ENCODE measurements at regions not wholly inside any gene's neighbourhood (a gene's known extent, or its start where the extent isn't known, plus 50 kb on each side); places are given as distances from the start of the nearest gene placed in this dataset.
"Not testable (repeated sequence)": the region's sequence is repeated elsewhere in the genome, so short reads cannot be mapped to it uniquely, and the experiment has no call there.

DNA sequence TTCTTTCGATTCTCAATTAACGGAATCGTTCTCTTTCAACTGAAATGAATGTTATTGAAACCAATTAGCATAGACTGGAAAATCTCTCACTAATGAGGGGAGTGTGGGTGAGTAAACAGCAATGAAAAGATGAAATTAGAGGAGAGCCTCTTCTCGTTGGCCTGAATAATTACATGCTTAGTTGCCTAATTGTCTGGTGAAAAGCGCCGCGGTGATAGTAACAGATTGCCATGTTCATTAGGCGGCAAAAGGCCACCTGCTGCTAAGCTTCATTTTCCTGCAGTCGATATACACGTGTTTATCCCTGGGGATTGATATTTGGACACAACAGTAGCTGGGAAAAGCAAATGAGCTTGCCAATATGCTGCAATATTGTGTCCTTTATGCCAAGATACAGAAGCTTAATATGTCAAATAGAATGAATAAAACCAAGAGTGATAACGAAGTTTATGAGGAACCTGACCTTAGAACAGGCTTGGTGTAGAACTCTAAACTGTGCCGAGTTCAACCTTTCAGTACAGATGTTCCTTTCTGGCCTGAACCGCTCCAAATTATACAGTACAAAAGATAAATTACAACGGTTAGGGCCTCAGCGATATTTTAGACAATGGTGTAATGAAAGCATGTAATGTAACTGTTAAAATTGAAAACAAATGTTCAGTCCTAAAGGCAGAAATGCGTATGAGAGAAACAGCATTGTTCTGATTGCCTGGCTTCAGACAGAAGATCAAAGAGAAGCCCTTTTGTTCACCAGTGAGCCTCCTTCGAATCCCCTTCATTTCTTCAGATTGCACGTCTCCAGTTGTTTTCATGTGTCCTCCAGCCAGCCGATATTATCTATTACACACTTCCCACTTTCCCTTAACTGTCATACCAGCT is 185.2 kb downstream of the SHOX2 start:
- DNase-seq: no peak

DNA sequence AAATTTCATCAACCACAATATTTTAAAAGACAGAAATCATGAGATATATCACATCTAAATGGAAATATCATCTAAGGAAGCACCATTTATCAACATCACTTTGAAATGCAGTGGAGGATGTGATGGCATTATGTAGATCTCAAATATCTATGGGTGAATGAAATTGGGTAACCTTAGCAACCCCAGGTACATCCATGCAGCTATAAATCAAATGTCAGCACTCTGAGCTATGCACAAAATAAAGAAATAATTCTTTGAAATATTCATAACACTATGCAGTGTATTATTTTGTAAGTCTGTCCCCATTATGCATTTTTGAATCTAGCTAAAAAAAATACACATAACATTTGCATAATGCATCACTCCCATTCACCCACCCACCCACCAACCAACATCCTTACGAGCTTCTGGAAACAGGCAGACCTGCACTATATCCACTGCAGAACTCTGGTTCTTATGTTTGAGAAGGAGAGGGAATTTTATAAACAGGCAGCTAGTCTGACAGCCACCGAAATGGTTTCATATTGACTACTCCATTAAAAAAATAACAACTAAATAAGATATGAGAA is 186.8 kb downstream of the SHOX2 start:
- DNase-seq: no peak

DNA sequence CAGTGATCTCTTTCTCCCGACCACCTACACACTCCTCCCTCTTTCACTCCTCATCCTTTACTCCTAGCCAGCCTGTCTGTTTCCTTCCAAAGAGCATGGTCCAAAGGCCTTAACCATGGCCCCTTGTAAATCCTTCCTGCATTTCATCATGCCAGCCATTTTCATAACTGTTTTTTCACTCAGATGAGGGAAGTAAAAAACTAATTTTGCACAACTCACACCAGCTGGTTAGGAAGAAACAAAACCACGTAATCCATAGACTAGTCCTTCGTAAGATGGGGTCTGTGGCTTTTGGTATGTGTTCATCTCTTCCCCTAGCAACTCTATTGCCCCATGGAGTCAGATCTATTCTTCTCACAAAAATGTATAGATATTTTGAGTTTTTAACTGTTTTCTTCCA is 187.8 kb downstream of the SHOX2 start:
- DNase-seq: peak; percentile 2

DNA sequence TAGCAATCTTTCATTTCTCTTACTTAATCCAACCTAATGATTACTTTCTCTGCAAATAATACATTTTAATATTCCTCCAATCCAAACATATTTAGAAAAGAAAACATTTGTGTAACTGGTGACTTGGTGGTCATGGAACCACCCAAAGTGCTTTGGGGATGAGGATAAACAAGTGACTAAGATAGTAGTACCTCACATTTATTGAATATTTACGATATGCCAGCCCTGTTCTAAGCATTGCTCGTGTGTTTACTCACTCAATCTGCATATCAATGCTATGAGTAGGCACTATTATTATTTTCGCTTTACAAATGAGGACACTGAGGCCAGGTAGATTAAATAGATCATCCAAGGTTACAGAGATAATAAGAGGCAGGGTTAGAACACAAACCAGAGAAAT is 189.5 kb downstream of the SHOX2 start:
- no peak for DNase-seq

DNA sequence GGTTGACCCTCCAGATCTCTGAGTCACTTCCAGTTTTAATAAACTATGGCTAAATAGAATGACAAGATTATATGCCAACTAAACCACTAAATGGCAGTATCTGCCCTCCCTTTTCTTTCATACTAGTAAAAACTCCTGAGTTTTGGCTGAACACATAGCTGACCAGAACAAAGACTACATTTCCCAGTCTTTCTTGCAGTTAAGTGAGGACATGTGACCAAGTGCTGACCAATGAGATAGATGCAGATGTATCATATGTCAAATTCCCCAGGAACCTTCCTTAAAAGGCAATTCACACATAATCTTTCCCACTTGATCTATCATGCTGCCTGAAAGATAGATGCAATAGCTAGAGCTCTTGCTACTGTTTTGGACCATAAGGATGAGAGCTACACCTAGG is 191.3 kb downstream of the SHOX2 start:
- no peak for DNase-seq

DNA sequence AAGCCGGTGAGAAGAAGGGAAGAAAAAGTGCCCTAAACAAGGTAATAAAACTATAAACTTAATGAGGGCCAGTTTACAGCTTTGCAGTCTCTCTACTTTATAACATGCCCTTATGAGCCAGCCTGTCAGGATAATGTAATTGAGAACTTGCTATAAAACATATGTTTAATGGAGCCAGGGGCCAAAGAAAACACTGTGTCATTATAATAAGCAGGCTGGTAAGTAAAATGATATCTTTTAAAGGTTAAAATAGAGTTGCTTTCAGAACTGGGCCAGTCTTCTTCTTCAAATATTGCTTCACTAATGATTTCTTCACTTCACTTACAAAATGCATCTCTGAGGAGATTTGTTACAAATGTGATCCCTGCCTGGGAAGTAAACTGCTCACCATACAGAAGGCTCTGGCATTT is 192.5 kb downstream of the SHOX2 start:
- no peak for DNase-seq

DNA sequence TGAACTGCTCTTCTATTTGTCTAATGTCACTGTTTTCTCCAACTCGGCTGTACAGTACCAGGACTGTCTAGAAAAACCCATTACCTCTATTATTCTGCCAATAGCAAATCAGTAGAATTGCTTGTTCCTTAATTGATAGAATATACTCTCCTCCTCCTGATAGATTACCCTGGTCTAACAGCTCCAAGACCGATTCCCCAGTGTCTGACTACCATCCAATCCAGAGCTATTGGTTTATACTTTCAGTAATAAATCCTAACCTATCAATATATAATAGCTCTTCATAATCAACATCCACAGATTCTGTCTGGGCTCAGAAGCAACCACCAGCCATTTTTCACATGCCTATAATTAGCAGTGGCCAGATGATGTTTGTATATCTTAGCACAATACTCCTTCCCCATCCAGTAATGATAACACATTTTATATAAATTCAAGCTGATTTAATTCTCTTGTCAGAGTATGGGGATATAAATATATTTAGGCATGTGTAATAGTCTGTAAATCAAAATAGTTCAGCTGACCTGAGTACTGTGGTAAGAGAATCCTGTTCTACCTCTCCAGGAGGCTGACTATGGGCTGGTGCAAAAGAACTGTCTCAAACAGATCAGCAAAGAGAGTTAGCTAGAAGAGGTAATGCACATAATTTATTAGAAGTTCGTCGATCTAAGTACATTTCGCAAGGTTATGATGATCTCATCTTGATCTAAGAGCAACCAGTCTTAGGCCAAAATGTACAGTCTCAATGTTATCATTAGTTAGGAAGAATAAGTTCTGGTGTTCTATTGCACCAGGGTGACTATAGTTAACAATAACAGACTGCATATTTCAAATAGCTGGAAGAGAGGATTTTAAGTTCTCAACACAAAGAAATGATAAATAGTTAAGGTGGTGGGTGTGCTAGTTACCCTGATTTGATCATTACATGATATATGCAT is 193.4 kb downstream of the SHOX2 start:
- DNase-seq: no peak

DNA sequence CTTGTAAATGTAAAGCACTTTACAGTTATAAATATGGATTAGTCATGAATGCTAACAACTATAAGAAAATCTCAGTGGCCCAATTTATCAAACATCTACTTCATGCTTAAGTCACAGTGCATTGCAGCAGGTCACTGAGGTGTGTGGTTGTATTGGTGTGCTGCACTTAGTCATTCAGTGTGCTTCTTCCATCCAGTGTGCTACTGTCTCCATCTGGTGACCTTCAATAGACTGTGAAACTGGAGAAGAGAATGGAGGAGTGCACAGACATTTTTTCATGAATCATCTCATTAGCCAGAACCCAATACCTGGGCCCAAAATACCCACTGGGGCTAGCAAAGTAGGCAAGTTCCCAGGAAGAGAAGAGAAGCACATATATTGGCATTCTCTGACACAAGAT is 199.6 kb downstream of the SHOX2 start:
- no peak for DNase-seq

DNA sequence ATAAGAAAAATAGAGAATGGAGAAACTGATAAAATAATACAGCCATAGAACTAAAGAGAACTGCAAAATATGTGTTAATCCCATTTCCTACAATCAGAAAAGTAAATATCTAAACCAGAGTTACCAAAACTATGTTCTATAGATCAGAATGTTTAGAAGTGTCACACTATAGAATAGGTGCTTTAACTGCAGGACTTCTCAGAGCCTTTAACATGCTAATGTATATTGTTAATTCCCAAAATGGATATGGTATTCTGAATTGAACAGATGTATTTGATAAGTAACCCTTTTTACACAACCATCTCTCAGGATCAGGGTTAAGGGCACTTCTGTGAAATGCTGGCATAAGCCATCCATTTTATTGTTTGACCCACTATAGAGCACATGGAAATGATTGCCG is 200.3 kb downstream of the SHOX2 start:
- no peak for DNase-seq

DNA sequence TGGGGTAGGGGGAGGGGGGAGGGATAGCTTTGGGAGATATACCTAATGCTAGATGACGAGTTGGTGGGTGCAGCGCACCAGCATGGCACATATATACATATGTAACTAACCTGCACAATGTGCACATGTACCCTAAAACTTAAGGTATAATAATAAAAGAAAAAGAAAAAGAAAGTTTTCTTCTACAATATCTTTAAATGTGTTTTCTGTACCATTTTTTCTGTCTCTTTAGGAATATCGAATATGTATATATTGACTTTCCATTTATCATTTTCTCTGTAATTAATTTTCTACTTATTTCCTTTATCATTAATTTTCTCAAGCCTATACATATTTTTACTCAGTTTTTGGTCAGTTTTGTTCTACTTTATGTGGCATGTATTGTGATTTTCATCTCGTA is 203.5 kb downstream of the SHOX2 start:
- DNase-seq: not testable (repeated sequence)

DNA sequence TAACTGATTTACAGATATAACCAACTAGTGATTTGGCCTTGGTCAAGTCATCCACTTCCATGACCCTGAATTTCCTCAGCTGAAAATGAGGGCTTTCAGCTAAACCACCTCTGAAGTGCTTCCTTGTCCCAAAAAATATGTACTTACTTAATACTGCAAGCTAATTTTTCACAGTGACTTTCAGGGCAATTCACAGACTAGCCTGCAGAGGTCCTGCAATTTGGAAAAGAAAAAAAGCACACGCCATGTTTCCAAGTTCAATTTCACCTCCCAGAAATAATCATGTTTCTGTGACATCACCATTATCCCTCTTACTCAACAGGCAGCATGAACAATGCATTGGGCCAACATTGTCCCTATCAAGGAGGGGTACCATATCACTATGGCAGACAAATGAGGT is 218.2 kb downstream of the SHOX2 start:
- DNase-seq: no peak

DNA sequence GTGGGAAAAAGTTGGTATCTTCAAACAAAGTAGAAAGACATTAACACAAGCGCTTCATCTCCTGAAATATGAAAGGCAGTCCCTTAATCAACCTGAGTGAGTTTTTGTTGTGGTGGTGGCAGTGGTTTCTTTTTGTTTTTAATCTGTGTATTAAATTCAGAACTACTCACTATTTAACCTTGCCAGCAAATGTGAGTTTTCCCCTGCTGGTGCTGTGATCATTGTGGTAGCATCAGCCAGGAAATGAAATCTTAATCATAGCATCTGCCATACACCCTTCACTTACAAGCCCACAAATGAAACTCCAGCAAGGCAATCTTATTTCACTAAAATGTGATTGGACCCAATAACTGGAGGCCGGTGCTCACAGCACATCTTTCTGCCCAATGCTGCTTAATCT is 229.7 kb downstream of the SHOX2 start:
- DNase-seq: no peak

DNA sequence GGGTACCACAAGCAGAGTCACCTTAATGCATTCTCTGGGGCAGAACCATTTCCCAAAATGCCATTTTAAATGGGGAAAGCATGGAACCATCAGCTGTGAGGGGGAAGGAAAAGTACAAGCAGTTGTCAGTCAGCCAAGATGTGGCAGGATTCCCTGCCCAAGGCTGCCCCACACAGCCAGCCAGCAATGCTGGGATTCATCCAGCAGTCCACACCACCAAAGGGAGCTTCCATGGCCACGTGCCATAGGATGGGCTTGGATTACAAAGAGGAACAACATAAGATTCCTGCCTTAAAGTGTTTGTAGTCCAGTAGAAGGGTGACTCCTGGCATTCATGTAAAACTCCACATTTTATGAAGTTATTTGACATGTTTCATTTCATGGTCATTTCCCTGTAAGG is 233.3 kb downstream of the SHOX2 start:
- no peak for DNase-seq

DNA sequence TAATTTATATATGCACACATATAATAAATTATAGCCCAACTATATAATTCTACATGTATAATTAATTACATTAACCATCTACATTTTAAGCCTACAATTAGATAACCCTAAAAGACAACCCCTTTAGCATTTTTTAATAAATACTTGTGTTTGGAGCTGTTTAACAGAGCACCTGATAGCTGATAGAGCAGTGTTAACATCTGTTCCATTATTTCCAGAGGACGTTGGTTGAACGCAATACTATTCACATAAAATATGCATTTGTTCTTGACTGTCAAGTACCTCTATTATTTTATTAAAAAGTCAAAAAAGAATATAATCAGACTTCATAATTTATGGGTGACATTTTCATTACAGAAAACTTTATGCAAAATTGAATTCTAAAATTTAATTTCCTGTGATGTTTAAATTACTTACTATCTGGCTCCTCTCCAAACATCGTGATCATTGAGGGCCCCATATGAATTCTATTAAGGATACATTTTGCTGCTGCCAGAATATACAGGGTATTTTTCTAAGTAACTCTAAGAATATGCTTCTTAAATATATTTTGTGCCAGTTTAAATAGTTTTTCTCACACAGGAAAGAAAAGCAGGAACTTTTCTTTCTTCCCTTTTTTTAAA is 234.3 kb downstream of the SHOX2 start:
- no peak for DNase-seq

DNA sequence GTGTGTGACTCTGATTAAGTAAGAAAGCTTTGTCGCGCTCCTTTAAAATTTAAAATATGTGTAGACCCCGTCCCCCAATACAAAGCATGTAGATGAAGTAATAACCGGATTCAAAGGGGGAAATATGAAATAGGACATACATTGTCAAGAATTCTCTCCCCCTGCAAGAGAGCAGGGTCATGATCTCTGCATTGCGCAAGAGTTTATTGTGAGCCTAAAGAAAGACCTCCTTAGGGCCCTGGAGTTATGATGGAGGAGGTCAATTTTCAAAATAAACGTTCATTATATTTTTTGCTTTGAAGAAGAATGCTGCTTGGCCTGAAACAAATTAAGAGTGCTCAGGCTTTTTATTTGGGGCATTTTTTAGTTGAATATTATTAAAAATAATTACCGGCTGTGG is 235.0 kb downstream of the SHOX2 start:
- no peak for DNase-seq

DNA sequence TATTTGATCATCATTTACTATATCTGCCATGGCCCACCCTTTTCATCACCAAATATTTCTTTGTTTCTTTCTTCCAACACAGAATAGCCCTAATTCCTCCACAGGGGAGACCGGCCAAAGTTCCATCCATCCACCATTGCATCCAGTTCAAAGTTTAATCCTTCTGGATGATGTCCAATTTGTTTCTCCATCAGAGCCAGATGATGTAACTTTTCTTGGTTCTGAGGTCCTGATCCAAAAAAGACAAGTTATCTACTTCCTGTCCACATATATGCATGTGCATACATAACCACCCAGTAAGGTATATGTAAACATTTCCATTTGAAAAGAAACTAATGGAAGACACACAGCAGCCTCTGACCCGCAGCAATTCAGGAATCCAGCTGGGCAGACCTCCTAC is 237.3 kb downstream of the SHOX2 start:
- no peak for DNase-seq

DNA sequence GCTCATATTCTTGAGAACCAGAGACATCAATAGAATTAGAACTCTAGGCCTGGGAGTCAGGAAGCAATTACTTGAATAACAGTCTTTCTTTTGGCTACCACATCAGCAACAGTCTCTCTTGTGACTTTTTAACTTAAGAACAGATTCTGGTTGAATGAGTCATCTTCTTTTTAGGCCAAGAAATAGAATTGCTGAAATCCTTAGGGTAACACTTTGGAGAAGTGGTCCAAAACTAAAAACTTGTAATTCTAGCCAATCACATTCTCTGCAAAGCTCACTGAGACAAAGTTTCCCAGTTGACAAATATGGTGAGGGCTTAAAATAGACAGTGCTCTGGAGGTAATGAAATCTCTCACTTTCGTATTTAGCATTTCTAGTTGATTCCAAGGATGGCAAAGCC is 238.0 kb downstream of the SHOX2 start:
- no peak for DNase-seq

DNA sequence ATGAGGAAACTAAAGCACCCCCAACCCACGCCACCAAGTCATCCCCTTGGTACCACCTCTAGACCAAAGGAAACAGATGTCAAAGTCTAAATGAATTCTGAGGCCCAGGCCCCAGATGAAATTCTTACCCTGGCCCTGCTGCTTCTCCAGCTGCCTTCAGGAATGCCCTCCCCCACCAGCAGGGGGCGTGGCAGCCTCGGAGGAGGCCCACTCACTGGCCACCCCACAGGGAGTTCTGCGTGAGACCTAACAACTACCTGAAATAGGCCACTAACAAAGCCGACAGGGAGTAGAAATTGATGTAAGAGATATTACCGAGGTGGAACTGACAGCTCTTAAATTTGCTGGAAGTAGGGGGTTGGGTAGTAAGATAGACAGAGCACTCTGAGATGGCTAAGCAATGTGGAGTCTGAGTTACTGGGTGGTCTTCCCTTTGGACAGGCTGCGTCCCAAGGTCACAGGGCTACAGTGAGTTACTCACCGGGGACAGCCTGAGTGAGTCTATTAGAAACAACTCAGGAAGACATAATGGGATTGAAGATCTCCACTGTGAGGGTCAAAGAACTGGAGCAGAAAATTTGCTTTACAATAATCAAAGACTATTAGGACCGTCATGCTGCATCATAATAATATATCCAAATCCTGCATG is 240.7 kb downstream of the SHOX2 start:
- DNase-seq: peak; percentile 61

DNA sequence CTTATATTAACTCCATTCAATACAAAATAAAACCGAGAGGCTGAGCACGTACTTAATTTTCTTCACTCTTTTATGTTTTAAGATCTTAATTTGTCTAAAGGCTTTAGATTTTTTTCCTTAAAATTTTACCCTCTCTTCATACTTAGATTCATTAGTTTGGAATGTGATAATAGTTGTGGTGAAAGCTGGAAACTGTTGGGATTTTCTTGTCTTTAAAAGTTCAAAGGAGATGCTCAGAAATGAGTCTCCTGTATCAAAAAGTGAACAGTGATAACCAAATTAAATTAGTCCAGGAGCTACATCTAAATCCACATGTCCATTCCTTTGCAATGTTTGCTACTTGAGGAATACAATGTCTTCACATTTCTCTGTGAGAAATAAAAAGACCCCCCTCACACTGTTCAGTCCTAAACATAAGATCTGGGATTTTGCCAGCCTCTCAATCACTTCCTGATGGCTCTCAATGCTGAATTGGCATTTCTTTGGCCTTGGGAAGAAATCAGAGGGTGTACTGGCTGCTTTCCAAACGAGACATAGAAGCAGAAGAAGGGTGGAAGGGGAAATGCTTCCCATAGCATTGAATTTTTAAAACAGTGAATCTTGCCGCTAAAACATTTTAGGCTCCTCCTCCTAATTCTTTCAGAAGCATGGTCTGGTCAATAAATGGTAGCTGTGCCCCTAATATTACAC is 245.0 kb downstream of the SHOX2 start:
- no peak for DNase-seq

DNA sequence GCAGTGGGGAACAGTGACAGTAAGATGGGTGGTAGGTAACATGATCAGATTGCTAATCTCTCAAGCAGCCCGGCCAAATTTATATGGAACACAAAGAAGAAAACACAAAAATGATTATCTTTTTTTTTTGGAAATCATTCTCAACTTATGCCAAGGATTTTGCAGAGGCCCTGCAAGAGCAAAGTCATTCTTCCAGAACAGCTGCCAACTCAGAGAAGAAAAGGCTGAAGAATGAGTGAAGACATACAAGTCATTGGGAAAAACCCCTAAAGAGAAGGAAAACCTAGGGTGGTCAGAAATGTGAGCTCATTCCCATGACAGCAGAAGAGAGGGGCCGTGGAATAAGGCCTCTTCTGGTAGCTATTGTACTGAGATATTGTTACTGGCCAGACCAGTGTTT is 246.7 kb downstream of the SHOX2 start:
- no peak for DNase-seq

DNA sequence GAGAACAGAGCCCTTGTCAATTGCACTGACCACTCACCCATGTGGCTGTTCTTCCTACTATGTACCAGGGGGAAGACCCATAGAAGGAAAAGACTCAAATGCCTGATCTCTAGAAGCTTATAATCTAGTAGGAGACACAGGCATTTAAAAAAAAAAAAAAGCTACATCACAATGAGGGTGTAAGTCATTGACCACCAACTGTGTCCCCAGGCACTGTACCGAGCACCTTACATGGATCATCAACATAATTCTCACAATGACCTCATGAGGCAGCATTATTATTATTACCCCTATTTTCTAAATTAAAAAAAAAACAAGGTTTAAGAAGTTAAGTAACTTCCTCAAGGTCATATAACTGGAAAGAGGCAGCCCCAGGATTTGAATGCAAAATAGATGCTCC is 247.4 kb downstream of the SHOX2 start:
- no peak for DNase-seq

DNA sequence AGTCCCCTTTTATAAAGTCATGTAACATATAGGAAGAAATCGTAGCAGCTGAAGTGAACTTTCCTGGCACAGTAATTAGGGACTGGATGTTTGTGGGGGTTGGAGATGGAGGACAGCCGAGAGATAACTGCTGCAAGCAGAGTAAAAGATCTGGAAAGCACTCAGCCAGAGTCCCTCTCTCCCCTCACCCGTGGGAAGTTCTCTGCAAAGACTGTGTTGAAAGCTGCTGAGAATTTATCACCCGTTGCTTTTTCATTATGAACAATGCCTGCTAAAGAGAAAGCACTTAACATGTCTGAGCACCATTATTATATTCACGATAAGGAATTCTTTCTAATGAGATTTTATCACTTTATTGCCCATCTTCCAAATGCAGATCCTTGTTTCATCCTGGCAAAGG is 248.8 kb downstream of the SHOX2 start:
- DNase-seq: no peak
